GM12878 (cell line): ENCODE measurements at regions not wholly inside any gene's neighbourhood (a gene's known extent, or its start where the extent isn't known, plus 50 kb on each side); places are given as distances from the start of the nearest gene placed in this dataset.

Experiments used
- ATAC-seq: fragments of 200-7000 bp; cut with Tn5 transposase; 3 replicates; pipeline ENCODE4 v1.9.1; 2020; ENCODE audit warnings: mild to moderate bottlenecking, moderate library complexity
- BruUV-seq: library from RNA; stranded (reverse); fragments of 400-500 nt; replicated peaks from 2 replicates; lab custom pipeline; 2021; lab: Mats Ljungman, UMichigan
- CTCF ChIA-PET: fragments of 300-600 bp; sonication (Branson Sonifier 250); formaldehyde crosslinking; extraction: SDS; loops from one replicate; lab custom pipeline; 2021; ENCODE audit warnings: inconsistent platforms; lab: Yijun Ruan, JAX
- POLR2A ChIA-PET: fragments of 350-600 bp; formaldehyde crosslinking; extraction: SDS; loops from one replicate; lab custom pipeline; 2021; ENCODE audit warnings: inconsistent platforms; lab: Charles Lee
- RAD21 ChIA-PET: fragments of 300-600 bp; sonication (Branson Sonifier 250); formaldehyde crosslinking; loops from one replicate; lab custom pipeline; 2023; ENCODE audit warnings: antibody characterized with exemption; ENCODE audit not compliant: unreplicated experiment; lab: Charles Lee
- SMC1A ChIA-PET: fragments of 300-600 bp; sonication (Branson Sonifier 250); formaldehyde crosslinking; loops from one replicate; lab custom pipeline; 2023; ENCODE audit not compliant: unreplicated experiment, uncharacterized antibody; lab: Charles Lee
- DNase-seq: peaks from one replicate; pipeline ENCODE4 v3.0.0-alpha.2; 2011; ENCODE audit warnings: low read depth, low spot score
- FAIRE-seq: peaks from 3 replicates; lab custom pipeline; 2011; peaks lifted over from hg19 to GRCh38; lab: Jason Lieb, UNC
- H2AFZ ChIP-seq: 2 replicates; pipeline ENCODE4 v1.6.0; 2011; ENCODE audit warnings: low read depth, low read length, control low read depth; ENCODE audit not compliant: control insufficient read depth
- H3K27ac ChIP-seq: 2 replicates; pipeline ENCODE4 v1.5.1; 2011; ENCODE audit warnings: control low read depth; ENCODE audit not compliant: control insufficient read depth, insufficient read depth
- H3K27me3 ChIP-seq, 2 experiments: replicated peaks in 1 of 2; 2 replicates each; pipeline versions ENCODE4 v1.6.0 to v1.6.1; 2011; ENCODE audit warnings: low read length in 1 of 2; ENCODE audit not compliant: control insufficient read depth in 2 of 2, insufficient read depth in 2 of 2
- H3K36me3 ChIP-seq, 2 experiments: 2 replicates each; pipeline ENCODE4 v1.5.1; 2011; ENCODE audit warnings: low read length in 1 of 2; ENCODE audit not compliant: control insufficient read depth in 2 of 2, insufficient read depth in 2 of 2
- H3K4me1 ChIP-seq: 2 replicates; pipeline ENCODE4 v1.6.1; 2011; ENCODE audit warnings: mild to moderate bottlenecking, low read length, moderate library complexity, mixed read lengths; ENCODE audit not compliant: control insufficient read depth, insufficient read depth
- H3K4me2 ChIP-seq: 2 replicates; pipeline ENCODE4 v1.6.0; 2011; ENCODE audit warnings: control low read depth; ENCODE audit not compliant: control insufficient read depth, insufficient read depth
- H3K4me3 ChIP-seq: fragments of 200-600 bp; sonication (generic); 2 replicates; pipeline ENCODE4 v1.5.1; 2016
- H3K79me2 ChIP-seq: 2 replicates; pipeline ENCODE4 v1.6.0; 2011; ENCODE audit warnings: low read length; ENCODE audit not compliant: control insufficient read depth, insufficient read depth
- H3K9ac ChIP-seq: 2 replicates; pipeline ENCODE4 v1.8.0; 2011; ENCODE audit warnings: low read length, control low read depth, mixed read lengths; ENCODE audit not compliant: control insufficient read depth, insufficient read depth
- H3K9me3 ChIP-seq: replicated peaks from 3 replicates; pipeline ENCODE4 v1.5.1; 2011; ENCODE audit warnings: mild to moderate bottlenecking, low read length; ENCODE audit not compliant: control insufficient read depth, insufficient read depth
- H4K20me1 ChIP-seq: 2 replicates; pipeline ENCODE4 v1.6.0; 2011; ENCODE audit not compliant: control insufficient read depth, insufficient read depth
- BCLAF1 ChIP-seq: fragments of 450-650 bp; IDR thresholded peaks from 2 replicates; pipeline ENCODE4 v1.6.1; 2017; ENCODE audit warnings: antibody characterized with exemption, mild to moderate bottlenecking, moderate library complexity
- CBX3 ChIP-seq: fragments of 200-600 bp; sonication (generic); IDR thresholded peaks from 2 replicates; pipeline ENCODE4 v1.6.1; 2016; ENCODE audit warnings: low read depth, borderline replicate concordance
- GABPA ChIP-seq: IDR thresholded peaks from 2 replicates; pipeline ENCODE4 v1.6.1; 2014; ENCODE audit warnings: antibody characterized with exemption, low read depth, mild to moderate bottlenecking, inconsistent platforms
- HSF1 ChIP-seq: fragments of 150-350 bp; IDR thresholded peaks from 2 replicates; pipeline ENCODE4 v1.6.1; 2014; ENCODE audit warnings: mild to moderate bottlenecking, low read depth, low read length
- MEF2A ChIP-seq: IDR thresholded peaks from 2 replicates; pipeline ENCODE4 v1.6.1; 2011; ENCODE audit warnings: low read depth, mild to moderate bottlenecking, low read length, moderate library complexity; ENCODE audit not compliant: insufficient read depth
- MTA3 ChIP-seq: IDR thresholded peaks from 2 replicates; pipeline ENCODE4 v1.6.1; 2012; ENCODE audit warnings: low read length, inconsistent platforms, borderline replicate concordance
- NR2C2 ChIP-seq: IDR thresholded peaks from 2 replicates; pipeline ENCODE4 v1.6.1; 2011; ENCODE audit warnings: borderline replicate concordance, low read depth; ENCODE audit not compliant: control insufficient read depth, insufficient read length
- NRF1 ChIP-seq: conservative IDR thresholded peaks from 2 replicates; pipeline ENCODE4 v1.6.1; 2011; ENCODE audit warnings: mild to moderate bottlenecking, low read depth, low read length, improper control_type of control experiment
- PRDM15 ChIP-seq: fragments of 450-650 bp; formaldehyde crosslinking; IDR thresholded peaks from 2 replicates; pipeline ENCODE4 v1.4.0; 2020; ENCODE audit warnings: mild to moderate bottlenecking, moderate library complexity
- RELA ChIP-seq: fragments of 450-650 bp; IDR thresholded peaks from 2 replicates; pipeline ENCODE4 v1.8.0; 2014; ENCODE audit warnings: borderline replicate concordance; ENCODE audit not compliant: partially characterized antibody
- SPI1 ChIP-seq: IDR thresholded peaks from 2 replicates; pipeline ENCODE4 v1.6.1; 2011; ENCODE audit warnings: low read depth, mild to moderate bottlenecking, low read length, moderate library complexity, borderline replicate concordance; ENCODE audit not compliant: insufficient read depth
- ZNF274 ChIP-seq: IDR thresholded peaks from one replicate; pipeline ENCODE4 v1.8.0; 2011; ENCODE audit not compliant: insufficient read length, insufficient read depth
- ZZZ3 ChIP-seq: IDR thresholded peaks from 2 replicates; pipeline ENCODE4 v1.6.1; 2011; ENCODE audit warnings: low read depth; ENCODE audit not compliant: control insufficient read depth, insufficient read length
- WGBS: methylation state at CpG from one replicate; pipeline ENCODE4 v1.1.6; 2016; ENCODE audit warnings: low lambda C conversion rate; ENCODE audit not compliant: insufficient replicate concordance, insufficient coverage; ENCODE audit errors: missing lambda C conversion rate; 5-methylcytosine and 5-hydroxymethylcytosine counted together
- in situ Hi-C: fragments of 300-500 bp; cut with MboI; formaldehyde crosslinking; loops from 9 replicates; pipeline ENCODE4 v1.14.3; 2018; ENCODE audit warnings: mixed read lengths
- intact Hi-C: fragments of 100-400 bp; cut with micrococcal nuclease; formaldehyde crosslinking; loops from one replicate; pipeline ENCODE4 v1.14.2; 2022; ENCODE audit not compliant: unreplicated experiment
- TF ChIP-seq, protein P1 (sequence below): fragments of 450-650 bp; IDR thresholded peaks from 2 replicates; pipeline ENCODE4 v1.6.1; 2018; ENCODE audit warnings: borderline replicate concordance, mild to moderate bottlenecking; ENCODE audit not compliant: partially characterized antibody

DNA sequence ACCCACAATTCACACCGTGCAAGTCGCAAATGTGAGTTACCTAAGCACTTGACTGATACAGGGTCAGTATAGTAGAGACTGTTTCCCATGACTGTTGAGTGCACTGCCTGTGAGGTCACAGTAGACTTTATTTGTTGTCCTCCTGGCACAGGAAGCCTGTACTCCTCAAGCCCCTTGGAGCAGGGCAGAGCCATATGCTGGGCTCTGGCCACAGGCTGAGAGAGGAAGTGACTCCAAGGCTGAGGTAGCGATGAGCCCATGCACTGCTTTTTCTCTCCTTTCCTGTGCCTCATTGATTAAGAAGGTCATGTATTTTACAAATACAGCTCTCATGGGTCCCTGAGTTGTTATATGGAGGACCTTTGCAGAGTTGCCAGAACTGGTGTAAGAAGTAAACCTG, 287.7 kb downstream of the SRBD1 start:
- no TSS peak for BruUV-seq
- in situ Hi-C loops (no loop called here), intact Hi-C loops (no loop called here)
- DNase-seq (no peak), ATAC-seq (no peak), FAIRE-seq (no peak)
- Histone ChIP-seq H3K27me3 (no peaks in the 10 kb centered on the region; a peak in 1 of 4 replicates), H2AFZ (no peak overlapping the region), H3K27ac (no peak overlapping the region), H3K4me3 (no peak overlapping the region), H3K9ac (no peak overlapping the region), H4K20me1 (no peaks in the 10 kb centered on the region), H3K4me1 (no peaks in the 10 kb centered on the region), H3K36me3 (no peaks in the 10 kb centered on the region), H3K9me3 (no peaks in the 10 kb centered on the region; the same call in 2 of the 3 replicates), H3K79me2 (no peaks in the 10 kb centered on the region), H3K4me2 (no peak overlapping the region)
- ChIA-PET RAD21 (no interaction called here), POLR2A (no interaction called here), CTCF (no interaction called here), SMC1A (interaction anchor here (0.8 kb wide), 1 partner anchor 77 kb away, joined by 3 read pairs; no protein-coding TSS in a partner anchor)
- 29% methylated on average over 3 of the region's 3 CpGs for WGBS
- TF ChIP-seq RELA, result no peak
- no peak for TF ChIP-seq NRF1
- TF ChIP-seq HSF1, result no peak
- TF ChIP-seq, protein P1, sequence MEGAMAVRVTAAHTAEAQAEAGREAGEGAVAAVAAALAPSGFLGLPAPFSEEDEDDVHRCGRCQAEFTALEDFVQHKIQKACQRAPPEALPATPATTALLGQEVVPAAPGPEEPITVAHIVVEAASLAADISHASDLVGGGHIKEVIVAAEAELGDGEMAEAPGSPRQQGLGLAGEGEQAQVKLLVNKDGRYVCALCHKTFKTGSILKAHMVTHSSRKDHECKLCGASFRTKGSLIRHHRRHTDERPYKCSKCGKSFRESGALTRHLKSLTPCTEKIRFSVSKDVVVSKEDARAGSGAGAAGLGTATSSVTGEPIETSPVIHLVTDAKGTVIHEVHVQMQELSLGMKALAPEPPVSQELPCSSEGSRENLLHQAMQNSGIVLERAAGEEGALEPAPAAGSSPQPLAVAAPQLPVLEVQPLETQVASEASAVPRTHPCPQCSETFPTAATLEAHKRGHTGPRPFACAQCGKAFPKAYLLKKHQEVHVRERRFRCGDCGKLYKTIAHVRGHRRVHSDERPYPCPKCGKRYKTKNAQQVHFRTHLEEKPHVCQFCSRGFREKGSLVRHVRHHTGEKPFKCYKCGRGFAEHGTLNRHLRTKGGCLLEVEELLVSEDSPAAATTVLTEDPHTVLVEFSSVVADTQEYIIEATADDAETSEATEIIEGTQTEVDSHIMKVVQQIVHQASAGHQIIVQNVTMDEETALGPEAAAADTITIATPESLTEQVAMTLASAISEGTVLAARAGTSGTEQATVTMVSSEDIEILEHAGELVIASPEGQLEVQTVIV, result no peak
- no peak for TF ChIP-seq GABPA
- no peak for TF ChIP-seq ZZZ3
- no peak for TF ChIP-seq ZNF274
- TF ChIP-seq MTA3, result no peak
- TF ChIP-seq PRDM15, result no peak
- no peak for TF ChIP-seq CBX3
- TF ChIP-seq MEF2A, result no peak
- no peak for TF ChIP-seq NR2C2
- no peak for TF ChIP-seq SPI1
- no peak for TF ChIP-seq BCLAF1
